SH-SY5Y (cell line): ENCODE measurements at regions not wholly inside any gene's neighbourhood (a gene's known extent, or its start where the extent isn't known, plus 50 kb on each side); places are given as distances from the start of the nearest gene placed in this dataset.

Experiments
- GATA2 ChIP-seq: IDR thresholded peaks from 2 replicates; pipeline ENCODE4 v1.6.1; 2011; ENCODE audit warnings: mild to moderate bottlenecking, low read depth, low read length
- GATA3 ChIP-seq: IDR thresholded peaks from 2 replicates; pipeline ENCODE4 v1.6.1; 2011; ENCODE audit warnings: low read depth, mild to moderate bottlenecking, low read length, moderate library complexity

DNA sequence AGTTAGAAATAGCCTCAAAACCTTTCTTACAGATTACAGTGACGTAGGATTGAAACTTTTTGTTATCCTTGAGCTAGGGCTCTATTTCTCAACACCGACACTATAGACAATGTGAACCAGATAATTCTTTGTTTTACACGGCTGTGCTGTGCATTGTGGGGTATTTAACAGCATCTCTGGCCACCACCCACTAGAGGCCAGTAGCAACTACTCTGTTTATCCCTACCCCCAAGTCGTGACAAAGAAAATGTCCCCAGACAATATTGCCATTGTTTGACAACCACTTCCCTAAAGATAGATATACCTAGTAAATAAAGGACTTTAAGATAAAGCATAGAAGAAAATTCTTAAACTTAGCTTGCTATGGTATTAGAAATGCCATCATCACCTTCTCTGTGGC is 359.6 kb downstream of the ARL4A start:
- TF ChIP-seq GATA2: no peak
- no peak for TF ChIP-seq GATA3
